ENCODE measurements at regions not wholly inside any gene's neighbourhood (a gene's known extent, or its start where the extent isn't known, plus 50 kb on each side); places are given as distances from the start of the nearest gene placed in this dataset.

DNA sequence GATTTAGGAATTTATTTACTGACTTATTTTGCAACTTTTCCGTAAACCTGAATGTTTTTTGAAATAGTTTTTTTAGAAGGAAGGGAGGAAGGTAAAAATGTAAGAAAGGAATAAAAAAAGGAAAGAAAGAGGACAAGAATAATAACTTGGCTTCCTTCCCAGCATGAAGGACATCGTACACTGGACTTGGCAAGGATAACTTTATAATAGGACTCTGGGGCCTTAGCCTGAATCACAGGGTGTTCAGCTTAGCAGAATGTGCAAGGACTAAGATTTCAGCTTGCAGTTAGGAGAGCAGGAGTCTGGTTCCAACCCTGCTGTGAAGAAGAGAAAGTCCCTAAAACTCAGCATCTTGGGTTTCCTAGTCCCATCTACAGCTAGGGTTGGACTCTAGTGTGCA is 1053.3 kb downstream of the VRK1 start:
- FAIRE-seq (no peak), DNase-seq (ENCODE audit: low read depth) (no peak)
- H3K36me3 ChIP-seq (ENCODE audit: insufficient read depth, low read length) = no peaks in the 10 kb centered on the region
- H3K27ac ChIP-seq (ENCODE audit: low read depth, low read length) = no peak overlapping the region
- H3K4me2 ChIP-seq (ENCODE audit: low read length) = no peak overlapping the region
- no peak for TF ChIP-seq EZH2 (IDR thresholded peaks at IDR 0.05; ENCODE audit: insufficient read depth, low read length)
- TF ChIP-seq, protein P1, sequence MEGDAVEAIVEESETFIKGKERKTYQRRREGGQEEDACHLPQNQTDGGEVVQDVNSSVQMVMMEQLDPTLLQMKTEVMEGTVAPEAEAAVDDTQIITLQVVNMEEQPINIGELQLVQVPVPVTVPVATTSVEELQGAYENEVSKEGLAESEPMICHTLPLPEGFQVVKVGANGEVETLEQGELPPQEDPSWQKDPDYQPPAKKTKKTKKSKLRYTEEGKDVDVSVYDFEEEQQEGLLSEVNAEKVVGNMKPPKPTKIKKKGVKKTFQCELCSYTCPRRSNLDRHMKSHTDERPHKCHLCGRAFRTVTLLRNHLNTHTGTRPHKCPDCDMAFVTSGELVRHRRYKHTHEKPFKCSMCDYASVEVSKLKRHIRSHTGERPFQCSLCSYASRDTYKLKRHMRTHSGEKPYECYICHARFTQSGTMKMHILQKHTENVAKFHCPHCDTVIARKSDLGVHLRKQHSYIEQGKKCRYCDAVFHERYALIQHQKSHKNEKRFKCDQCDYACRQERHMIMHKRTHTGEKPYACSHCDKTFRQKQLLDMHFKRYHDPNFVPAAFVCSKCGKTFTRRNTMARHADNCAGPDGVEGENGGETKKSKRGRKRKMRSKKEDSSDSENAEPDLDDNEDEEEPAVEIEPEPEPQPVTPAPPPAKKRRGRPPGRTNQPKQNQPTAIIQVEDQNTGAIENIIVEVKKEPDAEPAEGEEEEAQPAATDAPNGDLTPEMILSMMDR (IDR thresholded peaks at IDR 0.05; ENCODE audit: insufficient read depth, low read depth, low read length) = no peak
- no peaks in the 10 kb centered on the region for H4K20me1 ChIP-seq (ENCODE audit: insufficient read depth, low read length)
- Mint-ChIP-seq H3K27ac (ENCODE audit: unreplicated experiment) (no peak overlapping the region), H3K4me1 (ENCODE audit: low read depth, unreplicated experiment) (no peaks in the 10 kb centered on the region), H3K36me3 (ENCODE audit: low read depth, unreplicated experiment) (no peaks in the 10 kb centered on the region), H3K9me3 (ENCODE audit: unreplicated experiment) (no peaks in the 10 kb centered on the region), H3K27me3 (ENCODE audit: low read depth, unreplicated experiment) (peaks cover 6% of the 10 kb centered on the region), H3K4me3 (ENCODE audit: unreplicated experiment) (no peak overlapping the region)
- H3K9ac ChIP-seq (ENCODE audit: low read length) = no peak overlapping the region
- H3K27me3 ChIP-seq (ENCODE audit: insufficient read depth, low read length) = no peaks in the 10 kb centered on the region
- H3K79me2 ChIP-seq (ENCODE audit: insufficient read depth, low read length) = no peaks in the 10 kb centered on the region
- H3K4me3 ChIP-seq (ENCODE audit: insufficient read depth, low read depth, low read length) = no peak overlapping the region
- no peak overlapping the region for H2AFZ ChIP-seq (ENCODE audit: low read depth, low read length)
- no peaks in the 10 kb centered on the region for H3K9me3 ChIP-seq (ENCODE audit: insufficient read depth, low read depth, low read length)
- H3K4me1 ChIP-seq (ENCODE audit: insufficient read depth, low read length) = no peaks in the 10 kb centered on the region

DNA sequence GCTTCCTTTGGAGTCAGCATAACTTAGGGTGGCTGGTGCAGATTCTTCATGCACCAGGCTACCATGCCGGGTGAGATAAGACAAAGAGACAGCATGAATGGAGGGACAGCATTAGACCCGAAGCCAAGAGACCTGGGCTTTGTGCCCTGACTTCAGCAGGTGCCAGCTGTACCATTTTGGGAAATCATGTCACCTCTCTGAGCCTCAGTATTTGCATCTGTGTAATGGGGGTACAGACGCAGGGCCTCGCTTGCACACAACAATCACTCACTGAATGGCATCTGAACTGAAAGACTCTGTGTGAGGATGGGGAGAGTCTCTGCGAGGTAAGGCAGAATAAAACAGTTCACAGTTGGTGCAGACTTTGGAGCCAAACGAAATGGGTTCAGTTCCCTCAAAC is 1053.7 kb downstream of the VRK1 start:
- Mint-ChIP-seq H3K36me3 (ENCODE audit: low read depth, unreplicated experiment) (no peaks in the 10 kb centered on the region), H3K27ac (ENCODE audit: unreplicated experiment) (no peak overlapping the region), H3K9me3 (ENCODE audit: unreplicated experiment) (no peaks in the 10 kb centered on the region), H3K4me3 (ENCODE audit: unreplicated experiment) (no peak overlapping the region), H3K4me1 (ENCODE audit: low read depth, unreplicated experiment) (no peaks in the 10 kb centered on the region), H3K27me3 (ENCODE audit: low read depth, unreplicated experiment) (peaks cover 6% of the 10 kb centered on the region)
- no peaks in the 10 kb centered on the region for H4K20me1 ChIP-seq (ENCODE audit: insufficient read depth, low read length)
- H3K27ac ChIP-seq (ENCODE audit: low read depth, low read length) = no peak overlapping the region
- TF ChIP-seq, protein P1 (IDR thresholded peaks at IDR 0.05; ENCODE audit: insufficient read depth, low read depth, low read length) = no peak
- TF ChIP-seq EZH2 (IDR thresholded peaks at IDR 0.05; ENCODE audit: insufficient read depth, low read length) = no peak
- no peak overlapping the region for H3K9ac ChIP-seq (ENCODE audit: low read length)
- H3K4me1 ChIP-seq (ENCODE audit: insufficient read depth, low read length) = no peaks in the 10 kb centered on the region
- no peak for FAIRE-seq
- no peak overlapping the region for H2AFZ ChIP-seq (ENCODE audit: low read depth, low read length)
- no peaks in the 10 kb centered on the region for H3K79me2 ChIP-seq (ENCODE audit: insufficient read depth, low read length)
- no peak overlapping the region for H3K4me2 ChIP-seq (ENCODE audit: low read length)
- no peaks in the 10 kb centered on the region for H3K9me3 ChIP-seq (ENCODE audit: insufficient read depth, low read depth, low read length)
- no peak for DNase-seq (ENCODE audit: low read depth)
- no peaks in the 10 kb centered on the region for H3K36me3 ChIP-seq (ENCODE audit: insufficient read depth, low read length)
- no peak overlapping the region for H3K4me3 ChIP-seq (ENCODE audit: insufficient read depth, low read depth, low read length)
- H3K27me3 ChIP-seq (ENCODE audit: insufficient read depth, low read length) = no peaks in the 10 kb centered on the region

DNA sequence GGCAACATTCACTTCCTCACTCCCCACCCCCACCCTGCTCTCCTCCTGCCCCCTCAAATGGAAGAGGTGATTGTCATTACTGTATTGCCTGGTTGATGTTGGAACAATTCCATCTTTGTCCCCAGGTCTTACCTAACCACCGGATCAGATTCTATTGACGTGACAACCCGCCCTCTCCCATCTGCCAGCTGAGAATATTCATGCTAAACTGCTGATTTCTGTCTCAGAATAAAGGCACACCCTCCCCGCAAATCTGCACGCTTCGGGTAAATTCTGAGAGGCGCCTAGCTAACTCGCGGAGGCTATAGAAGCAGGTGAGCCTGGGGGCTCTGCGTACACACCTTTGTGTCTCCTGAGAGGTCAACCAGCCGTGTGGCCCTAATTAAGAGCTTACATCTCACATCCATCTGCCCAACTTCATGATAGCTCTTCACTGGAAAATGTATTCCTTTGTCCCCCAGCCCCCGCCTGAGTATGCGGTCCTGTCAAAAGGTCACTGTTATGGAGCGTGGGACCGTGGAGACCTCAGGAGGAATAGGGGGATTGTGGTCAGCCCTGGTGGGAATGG is 1054.3 kb downstream of the VRK1 start:
- TF ChIP-seq, protein P1 (IDR thresholded peaks at IDR 0.05; ENCODE audit: insufficient read depth, low read depth, low read length) = no peak
- no peak for DNase-seq (ENCODE audit: low read depth)
- Histone ChIP-seq H3K27ac (ENCODE audit: low read depth, low read length) (no peak overlapping the region), H2AFZ (ENCODE audit: low read depth, low read length) (no peak overlapping the region), H3K4me1 (ENCODE audit: insufficient read depth, low read length) (no peaks in the 10 kb centered on the region), H3K79me2 (ENCODE audit: insufficient read depth, low read length) (no peaks in the 10 kb centered on the region), H3K4me3 (ENCODE audit: insufficient read depth, low read depth, low read length) (no peak overlapping the region), H3K9me3 (ENCODE audit: insufficient read depth, low read depth, low read length) (no peaks in the 10 kb centered on the region), H3K27me3 (ENCODE audit: insufficient read depth, low read length) (no peaks in the 10 kb centered on the region), H3K36me3 (ENCODE audit: insufficient read depth, low read length) (no peaks in the 10 kb centered on the region), H3K9ac (ENCODE audit: low read length) (no peak overlapping the region), H4K20me1 (ENCODE audit: insufficient read depth, low read length) (no peaks in the 10 kb centered on the region), H3K4me2 (ENCODE audit: low read length) (no peak overlapping the region)
- no peak overlapping the region for H3K27ac Mint-ChIP-seq (ENCODE audit: unreplicated experiment)
- FAIRE-seq = no peak
- H3K4me1 Mint-ChIP-seq (ENCODE audit: low read depth, unreplicated experiment) = no peaks in the 10 kb centered on the region
- no peaks in the 10 kb centered on the region for H3K9me3 Mint-ChIP-seq (ENCODE audit: unreplicated experiment)
- peaks cover 6% of the 10 kb centered on the region for H3K27me3 Mint-ChIP-seq (ENCODE audit: low read depth, unreplicated experiment)
- no peaks in the 10 kb centered on the region for H3K36me3 Mint-ChIP-seq (ENCODE audit: low read depth, unreplicated experiment)
- no peak overlapping the region for H3K4me3 Mint-ChIP-seq (ENCODE audit: unreplicated experiment)

Data from astrocyte (in vitro differentiated cells and primary cell).